ENCODE measurements at regions not wholly inside any gene's neighbourhood (a gene's known extent, or its start where the extent isn't known, plus 50 kb on each side); places are given as distances from the start of the nearest gene placed in this dataset.

- Histone ChIP-seq H3K4me3 (no peak overlapping the region), H3K36me3 (no peaks in the 10 kb centered on the region), H3K27ac (no peak overlapping the region), H3K4me1 (no peaks in the 10 kb centered on the region), H3K9me3 (no peaks in the 10 kb centered on the region), H3K27me3 (no peaks in the 10 kb centered on the region)
- DNase-seq (no peak), ATAC-seq (no peak)
- WGBS (ENCODE audit: insufficient coverage, low coverage, low lambda C conversion rate, missing lambda C conversion rate) = 11% methylated on average over 2 of the region's 2 CpGs
- TF ChIP-seq CTCF (IDR thresholded peaks at IDR 0.05) (no peak), POLR2A (IDR thresholded peaks at IDR 0.05) (no peak)
- intact Hi-C loops (cut with DNase I) = no loop called here
Measured at GRCh38 chr11:25755381-25755780, 576.5 kb upstream of the ANO3 start.

- Histone ChIP-seq H3K36me3 (no peaks in the 10 kb centered on the region), H3K4me1 (no peaks in the 10 kb centered on the region), H3K4me3 (no peak overlapping the region), H3K27ac (no peak overlapping the region), H3K9me3 (no peaks in the 10 kb centered on the region), H3K27me3 (no peaks in the 10 kb centered on the region)
- TF ChIP-seq POLR2A (IDR thresholded peaks at IDR 0.05) = no peak
- TF ChIP-seq CTCF (IDR thresholded peaks at IDR 0.05) = no peak
- WGBS (ENCODE audit: insufficient coverage, low coverage, low lambda C conversion rate, missing lambda C conversion rate) = no CpG with 5 or more reads among the region's 23 CpGs
- intact Hi-C loops (cut with DNase I) = no loop called here
- no peak for ATAC-seq
- peak in 1 of 3 donors; percentile 48 for DNase-seq
Measured at GRCh38 chr11:25755918-25756584, 575.9 kb upstream of the ANO3 start.

GRCh38 chr11:25758145-25758661, 573.7 kb upstream of the ANO3 start:
- DNase-seq (no peak), ATAC-seq (no peak)
- Histone ChIP-seq H3K4me1 (no peaks in the 10 kb centered on the region), H3K36me3 (no peaks in the 10 kb centered on the region), H3K4me3 (no peak overlapping the region), H3K9me3 (no peaks in the 10 kb centered on the region), H3K27me3 (no peaks in the 10 kb centered on the region), H3K27ac (no peak overlapping the region)
- 70% methylated on average over 5 of the region's 6 CpGs for whole genome bisulfite sequencing (ENCODE audit: insufficient coverage, low coverage, low lambda C conversion rate, missing lambda C conversion rate)
- TF ChIP-seq POLR2A (IDR thresholded peaks at IDR 0.05) (no peak), CTCF (IDR thresholded peaks at IDR 0.05) (no peak)
- intact Hi-C loops (cut with DNase I) = no loop called here

GRCh38 chr11:25766332-25767015, 565.5 kb upstream of the ANO3 start:
- TF ChIP-seq POLR2A (IDR thresholded peaks at IDR 0.05) = no peak
- Histone ChIP-seq H3K4me3 (no peak overlapping the region), H3K27ac (no peak overlapping the region), H3K9me3 (no peaks in the 10 kb centered on the region), H3K36me3 (no peaks in the 10 kb centered on the region), H3K4me1 (no peaks in the 10 kb centered on the region), H3K27me3 (no peaks in the 10 kb centered on the region)
- intact Hi-C loops (cut with DNase I) = no loop called here
- no peak for ATAC-seq
- 33% methylated on average over 4 of the region's 4 CpGs for WGBS (ENCODE audit: insufficient coverage, low coverage, low lambda C conversion rate, missing lambda C conversion rate)
- DNase-seq = no peak

GRCh38 chr11:25769287-25769686, 562.6 kb upstream of the ANO3 start:
- intact Hi-C loops (cut with DNase I) = no loop called here
- Histone ChIP-seq H3K9me3 (no peaks in the 10 kb centered on the region), H3K27ac (no peak overlapping the region), H3K4me1 (no peaks in the 10 kb centered on the region), H3K27me3 (no peaks in the 10 kb centered on the region), H3K4me3 (no peak overlapping the region), H3K36me3 (no peaks in the 10 kb centered on the region)
- DNase-seq (no peak), ATAC-seq (no peak)
- TF ChIP-seq CTCF (IDR thresholded peaks at IDR 0.05) (no peak), POLR2A (IDR thresholded peaks at IDR 0.05) (no peak)
- 50% methylated on average over 3 of the region's 3 CpGs for WGBS (ENCODE audit: insufficient coverage, low coverage, low lambda C conversion rate, missing lambda C conversion rate)
